ENCODE measurements at regions not wholly inside any gene's neighbourhood (a gene's known extent, or its start where the extent isn't known, plus 50 kb on each side); places are given as distances from the start of the nearest gene placed in this dataset.
"Not testable (repeated sequence)": the region's sequence is repeated elsewhere in the genome, so short reads cannot be mapped to it uniquely, and the experiment has no call there.

DNA sequence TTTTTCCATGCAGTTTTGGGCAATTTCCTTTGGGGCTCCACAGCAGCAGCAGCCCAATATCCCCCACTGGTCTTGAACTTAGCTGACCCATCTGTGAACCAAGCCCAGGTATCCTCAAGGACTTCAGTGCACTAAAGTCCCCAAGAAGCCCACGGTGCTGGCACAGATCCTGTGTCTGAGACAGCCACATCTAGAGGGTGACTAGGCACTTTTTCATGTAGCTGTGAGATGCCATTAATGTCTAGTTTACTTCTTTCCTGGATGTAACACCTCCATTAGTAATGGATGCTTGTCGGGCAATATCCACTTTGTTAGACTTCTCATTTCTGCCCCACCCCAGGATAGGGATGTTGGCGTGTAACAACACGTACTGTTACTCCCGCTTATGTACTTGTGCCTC lies 117.9 kb downstream of the GPCPD1 start:
- Mint-ChIP-seq H3K9me3 (peaks cover 0 to 3% (median 0%) of the 10 kb centered on the region in 9 donors), H3K27ac (no peak overlapping the region), H3K27me3 (peaks cover 0 to 12% (median 3%) of the 10 kb centered on the region in 5 donors), H3K4me1 (peaks cover 3 to 7% (median 4%) of the 10 kb centered on the region in 4 donors), H3K4me3 (no peak overlapping the region), H3K36me3 (no peaks in the 10 kb centered on the region)
- DNase-seq (no peak), ATAC-seq (no peak)
- POLR2A ChIA-PET: no interaction called here

DNA sequence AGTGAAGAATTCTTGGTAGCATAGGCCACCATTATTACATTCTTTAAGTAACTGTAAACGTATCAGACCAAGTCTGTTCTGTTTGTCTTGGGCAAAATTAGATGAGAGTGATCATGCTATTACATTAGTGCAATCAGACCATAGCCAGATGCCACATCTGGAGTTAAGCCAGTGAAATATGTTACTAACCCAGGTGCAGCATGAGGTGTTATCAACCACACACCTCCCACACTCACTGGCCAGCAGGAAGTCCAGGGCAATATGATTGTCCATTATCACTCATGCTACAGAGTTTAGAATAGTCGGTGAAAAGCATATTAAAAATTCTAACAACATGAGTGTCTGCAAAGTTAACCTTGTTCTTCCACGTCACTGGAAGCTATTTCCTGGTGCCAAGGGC lies 119.4 kb downstream of the GPCPD1 start:
- Mint-ChIP-seq H3K27me3 (peaks cover 0 to 15% (median 7%) of the 10 kb centered on the region in 5 donors), H3K36me3 (no peaks in the 10 kb centered on the region), H3K4me1 (peaks cover 10 to 15% (median 13%) of the 10 kb centered on the region in 4 donors), H3K4me3 (no peak overlapping the region), H3K9me3 (peaks cover 0 to 3% (median 0%) of the 10 kb centered on the region in 9 donors), H3K27ac (no peak overlapping the region)
- DNase-seq (no peak), ATAC-seq (no peak)
- POLR2A ChIA-PET: no interaction called here

DNA sequence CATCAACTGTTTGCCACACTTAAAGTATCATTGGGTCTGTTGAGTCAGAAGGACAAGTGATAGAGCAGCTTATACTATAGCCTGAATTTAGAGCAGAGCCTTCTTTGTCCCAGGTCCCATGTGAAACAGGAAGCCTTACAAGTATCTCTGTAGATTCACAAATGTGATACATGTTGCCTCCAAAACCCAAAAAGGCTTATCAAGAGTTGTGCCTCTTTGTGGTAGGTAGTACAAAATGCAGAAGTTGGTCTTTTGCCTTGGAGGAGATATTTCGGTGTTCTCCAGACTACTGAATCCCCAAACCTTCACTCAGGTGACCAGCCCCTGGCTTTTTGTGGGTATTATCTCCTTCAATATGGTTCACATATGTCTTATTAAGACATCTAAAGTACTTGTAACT lies 121.2 kb downstream of the GPCPD1 start:
- Mint-ChIP-seq H3K4me3 (no peak overlapping the region), H3K4me1 (peaks cover 20 to 31% (median 24%) of the 10 kb centered on the region in 4 donors), H3K36me3 (no peaks in the 10 kb centered on the region), H3K9me3 (peaks cover 0 to 3% (median 0%) of the 10 kb centered on the region in 9 donors), H3K27ac (no peak overlapping the region), H3K27me3 (peaks cover 2 to 14% (median 8%) of the 10 kb centered on the region in 5 donors)
- no peak for ATAC-seq
- POLR2A ChIA-PET: no interaction called here
- DNase-seq: no peak

DNA sequence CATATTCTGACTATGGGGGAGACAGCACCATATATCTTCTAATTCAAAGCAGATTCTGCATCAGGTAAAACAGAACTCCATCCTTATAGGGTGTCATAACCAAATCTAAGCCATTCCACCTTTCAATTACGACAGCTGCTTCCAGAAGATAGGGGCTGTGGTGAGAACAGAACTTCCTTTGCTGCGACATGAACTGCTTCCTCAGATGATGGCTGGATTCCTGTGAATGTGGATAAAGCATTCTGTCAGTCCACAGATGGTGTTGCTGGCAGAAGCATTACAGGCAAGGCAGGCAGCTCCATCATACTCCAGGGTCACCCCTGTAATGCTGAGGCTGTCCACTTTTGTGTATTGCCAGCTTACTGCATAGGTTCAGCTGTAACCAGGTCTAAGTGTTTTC lies 122.0 kb downstream of the GPCPD1 start:
- Mint-ChIP-seq H3K36me3 (no peaks in the 10 kb centered on the region), H3K4me1 (peaks cover 20 to 31% (median 24%) of the 10 kb centered on the region in 4 donors), H3K4me3 (no peak overlapping the region), H3K9me3 (peaks cover 0 to 3% (median 0%) of the 10 kb centered on the region in 9 donors), H3K27me3 (peaks cover 3 to 12% (median 9%) of the 10 kb centered on the region in 5 donors), H3K27ac (no peak overlapping the region)
- DNase-seq (no peak), ATAC-seq (no peak)
- POLR2A ChIA-PET: no interaction called here

GRCh38 chr20:5486377-5487054 lies 124.3 kb downstream of the GPCPD1 start:
- Mint-ChIP-seq H3K27me3 (peaks cover 0 to 8% (median 4%) of the 10 kb centered on the region in 5 donors), H3K27ac (peak overlapping the region in 5 of 10 donors; percentile 23 to 58 (median 55)), H3K4me3 (peak overlapping the region in 4 of 10 donors; percentile 0 to 56 (median 25)), H3K9me3 (peaks cover 0 to 2% (median 0%) of the 10 kb centered on the region in 9 donors), H3K4me1 (peaks cover 20 to 31% (median 24%) of the 10 kb centered on the region in 4 donors), H3K36me3 (no peaks in the 10 kb centered on the region)
- POLR2A ChIA-PET: no interaction called here
- DNase-seq (no peak), ATAC-seq (peak in 1 of 2 donors; percentile 74)

- Mint-ChIP-seq H3K36me3 (no peaks in the 10 kb centered on the region), H3K27me3 (peaks cover 0 to 8% (median 4%) of the 10 kb centered on the region in 5 donors), H3K4me1 (peaks cover 16 to 24% (median 22%) of the 10 kb centered on the region in 4 donors), H3K9me3 (peaks cover 0 to 2% (median 0%) of the 10 kb centered on the region in 9 donors), H3K27ac (peak overlapping the region in 1 of 10 donors; percentile 46), H3K4me3 (no peak overlapping the region)
- DNase-seq: no peak
- no peak for ATAC-seq
- POLR2A ChIA-PET: no interaction called here
Observed at GRCh38 chr20:5484926-5485325, 125.9 kb downstream of the GPCPD1 start.

GRCh38 chr20:5484346-5484745 lies 126.5 kb downstream of the GPCPD1 start:
- POLR2A ChIA-PET: no interaction called here
- H3K27ac Mint-ChIP-seq: no peak overlapping the region
- H3K36me3 Mint-ChIP-seq: no peaks in the 10 kb centered on the region
- DNase-seq: no peak
- peaks cover 16 to 24% (median 22%) of the 10 kb centered on the region in 4 donors for H3K4me1 Mint-ChIP-seq
- no peak overlapping the region for H3K4me3 Mint-ChIP-seq
- no peak for ATAC-seq
- H3K9me3 Mint-ChIP-seq: peaks cover 0 to 2% (median 0%) of the 10 kb centered on the region in 9 donors
- peaks cover 0 to 8% (median 4%) of the 10 kb centered on the region in 5 donors for H3K27me3 Mint-ChIP-seq

- Mint-ChIP-seq H3K27me3 (peaks cover 0 to 8% (median 4%) of the 10 kb centered on the region in 5 donors), H3K9me3 (no peaks in the 10 kb centered on the region), H3K36me3 (no peaks in the 10 kb centered on the region), H3K4me1 (peaks cover 16 to 24% (median 22%) of the 10 kb centered on the region in 4 donors), H3K27ac (no peak overlapping the region), H3K4me3 (no peak overlapping the region)
- no peak for DNase-seq
- no peak for ATAC-seq
- POLR2A ChIA-PET: no interaction called here
Observed at GRCh38 chr20:5482791-5483190, 128.0 kb downstream of the GPCPD1 start.

GRCh38 chr20:5481872-5482271 lies 128.9 kb downstream of the GPCPD1 start:
- no peak for DNase-seq
- H3K27ac Mint-ChIP-seq: no peak overlapping the region
- no peak overlapping the region for H3K4me3 Mint-ChIP-seq
- H3K9me3 Mint-ChIP-seq: no peaks in the 10 kb centered on the region
- ATAC-seq: no peak
- H3K27me3 Mint-ChIP-seq: peaks cover 0 to 8% (median 4%) of the 10 kb centered on the region in 5 donors
- H3K36me3 Mint-ChIP-seq: no peaks in the 10 kb centered on the region
- H3K4me1 Mint-ChIP-seq: peaks cover 12 to 20% (median 18%) of the 10 kb centered on the region in 4 donors
- POLR2A ChIA-PET: no interaction called here

DNA sequence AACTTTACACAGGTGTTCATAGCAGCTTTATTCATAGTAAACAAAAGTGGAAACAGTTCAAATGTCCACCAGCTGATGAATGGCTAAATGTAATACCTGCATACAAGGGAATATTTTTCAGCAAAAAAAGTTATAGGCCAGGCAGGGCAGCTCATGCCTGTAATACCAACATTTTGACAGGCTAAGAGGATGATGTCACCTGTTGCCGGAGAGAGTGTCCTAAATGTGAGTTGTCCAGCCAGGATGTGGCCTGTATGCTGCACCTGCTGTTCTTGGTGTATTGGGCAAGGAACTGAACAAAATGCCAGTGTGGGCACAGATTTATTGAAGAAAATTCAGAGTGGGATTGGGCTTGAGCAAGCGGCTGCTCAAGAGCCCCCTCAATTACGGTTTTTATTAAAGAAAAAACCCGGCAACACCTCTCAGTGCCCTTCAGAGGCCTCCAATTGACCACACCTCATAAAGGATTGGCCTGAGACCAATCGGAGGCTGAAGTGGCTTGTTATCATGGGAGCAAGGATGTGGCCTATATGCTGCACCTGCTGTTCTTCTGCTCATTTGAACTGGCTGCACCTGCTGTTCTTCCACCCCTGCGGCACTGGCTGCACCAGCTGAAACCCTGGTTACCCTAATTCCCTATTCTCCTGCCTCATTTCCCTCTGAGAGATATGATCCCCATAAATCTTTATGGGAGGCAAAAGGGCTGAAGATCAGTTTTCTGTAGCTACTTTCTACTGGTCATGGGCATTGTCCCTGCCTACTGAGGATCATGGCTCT lies 129.8 kb downstream of the GPCPD1 start:
- peaks cover 4 to 11% (median 10%) of the 10 kb centered on the region in 4 donors for H3K4me1 Mint-ChIP-seq
- no peak overlapping the region for H3K27ac Mint-ChIP-seq
- no peaks in the 10 kb centered on the region for H3K9me3 Mint-ChIP-seq
- ATAC-seq (no peak), DNase-seq (no peak)
- peaks cover 0 to 5% (median 2%) of the 10 kb centered on the region in 5 donors for H3K27me3 Mint-ChIP-seq
- no peaks in the 10 kb centered on the region for H3K36me3 Mint-ChIP-seq
- no peak overlapping the region for H3K4me3 Mint-ChIP-seq
- POLR2A ChIA-PET: no interaction called here

DNA sequence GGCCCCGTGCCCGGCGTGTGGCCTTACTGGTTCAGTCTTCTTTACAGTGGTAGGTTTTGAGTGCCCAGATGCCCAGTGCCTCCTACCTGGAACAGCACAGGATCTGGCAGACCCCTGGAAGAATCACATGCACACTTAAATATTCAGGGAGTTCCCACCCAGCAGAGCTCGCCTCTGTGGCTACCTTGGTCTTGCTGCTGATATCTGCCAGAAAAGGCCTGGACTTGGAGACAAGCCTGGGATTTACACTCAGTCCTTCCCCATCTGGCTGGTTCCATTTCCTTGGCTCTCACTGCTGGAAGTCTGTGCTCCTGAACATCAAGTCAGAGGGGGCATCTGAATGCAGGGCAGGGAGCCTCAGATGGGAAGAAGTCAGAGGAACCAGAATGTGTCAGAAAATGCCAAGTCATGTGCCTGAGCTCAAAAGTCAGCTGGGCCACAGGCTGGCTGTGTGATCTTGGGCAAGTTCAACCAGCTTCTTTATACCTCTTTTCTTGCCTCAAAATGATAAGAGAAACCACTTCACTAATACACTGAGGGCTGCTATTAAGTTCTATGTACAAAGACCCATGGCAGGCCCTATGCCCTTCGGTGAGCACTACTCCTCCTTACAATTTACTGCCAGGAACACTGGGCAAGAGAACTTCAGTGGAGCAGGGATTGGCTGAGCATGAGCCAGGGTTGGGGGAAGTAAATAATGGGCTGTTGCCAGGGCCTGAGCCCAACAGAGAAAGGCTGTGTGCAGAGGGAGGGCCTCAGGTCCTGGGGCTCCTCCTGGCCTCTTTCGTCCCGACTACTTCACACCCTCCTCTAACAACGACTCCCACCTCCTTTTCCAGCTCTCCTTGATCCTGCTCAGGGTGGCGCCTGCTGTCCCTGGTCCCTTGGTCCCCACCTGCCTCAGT lies 135.9 kb downstream of the GPCPD1 start:
- Mint-ChIP-seq H3K9me3 (no peaks in the 10 kb centered on the region), H3K4me1 (peaks cover 0 to 4% (median 0%) of the 10 kb centered on the region in 4 donors), H3K4me3 (no peak overlapping the region), H3K36me3 (no peaks in the 10 kb centered on the region), H3K27ac (no peak overlapping the region), H3K27me3 (no peaks in the 10 kb centered on the region)
- POLR2A ChIA-PET: no interaction called here
- DNase-seq (no peak), ATAC-seq (no peak)

DNA sequence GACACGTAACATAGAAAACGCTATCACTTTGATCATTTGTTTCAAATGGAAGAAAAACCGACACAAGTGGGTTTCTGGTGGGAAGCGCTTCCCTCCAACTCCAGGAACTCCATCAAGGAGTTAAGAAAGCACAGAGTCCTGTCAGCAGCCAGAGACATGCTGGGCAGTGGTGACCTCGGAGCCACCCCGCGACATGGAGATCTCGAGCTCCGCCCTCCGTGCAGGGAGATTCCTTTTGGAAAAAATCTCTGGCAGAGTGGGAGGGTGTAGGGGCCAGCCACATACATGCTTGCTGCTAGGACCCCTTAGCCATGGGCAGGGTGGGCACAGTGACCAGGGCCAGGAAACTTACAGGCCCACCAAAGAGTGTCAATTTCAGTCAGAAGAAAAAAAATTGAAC lies 138.9 kb downstream of the GPCPD1 start:
- ATAC-seq, H3K36me3 Mint-ChIP-seq, H3K4me1 Mint-ChIP-seq, DNase-seq, H3K27ac Mint-ChIP-seq, H3K4me3 Mint-ChIP-seq, POLR2A ChIA-PET, H3K9me3 Mint-ChIP-seq: not testable (repeated sequence)
- peaks cover 2 to 14% (median 5%) of the 10 kb centered on the region in 5 donors for H3K27me3 Mint-ChIP-seq

All from naive thymus-derived CD8-positive, alpha-beta T cell (primary cell).